Dedifferentiated amniotic fluid mesenchymal stem cell (primary cell): ENCODE measurements at regions not wholly inside any gene's neighbourhood (a gene's known extent, or its start where the extent isn't known, plus 50 kb on each side); places are given as distances from the start of the nearest gene placed in this dataset.
A peak's percentile ranks its signal among the peaks of the same experiment; 100 is the strongest.

Source experiments
- DNase-seq: peaks from one replicate; pipeline ENCODE4 v3.0.0-alpha.2; 2016; ENCODE audit errors: extremely low spot score

GRCh38 chr5:146254223-146254622 is 50.8 kb downstream of the RBM27 start:
- no peak for DNase-seq

- DNase-seq, result no peak
Measured at GRCh38 chr5:146273109-146273508, 65.5 kb upstream of the POU4F3 start.

- peak; percentile 76 for DNase-seq
Measured at GRCh38 chr5:146283344-146283761, 55.3 kb upstream of the POU4F3 start.

- no peak for DNase-seq
Measured at GRCh38 chr5:146284016-146284415, 54.6 kb upstream of the POU4F3 start.
